ACC112 (cell line): ENCODE measurements at regions not wholly inside any gene's neighbourhood (a gene's known extent, or its start where the extent isn't known, plus 50 kb on each side); places are given as distances from the start of the nearest gene placed in this dataset.

Experiments
- H2AFZ ChIP-seq: fragments of 200-600 bp; sonication (generic); one replicate; pipeline ENCODE4 v1.6.0; 2017; ENCODE audit warnings: antibody characterized with exemption, low read length; ENCODE audit not compliant: unreplicated experiment
- H3K27ac ChIP-seq: fragments of 200-600 bp; sonication (generic); 2 replicates; pipeline ENCODE4 v1.5.1; 2014; ENCODE audit warnings: low read depth, mild to moderate bottlenecking, antibody characterized with exemption, low read length, moderate library complexity
- H3K27me3 ChIP-seq: fragments of 200-600 bp; sonication (generic); 2 replicates; pipeline ENCODE4 v1.6.1; 2014; ENCODE audit warnings: mild to moderate bottlenecking, antibody characterized with exemption, low read length, moderate library complexity, mixed read lengths; ENCODE audit not compliant: insufficient read depth
- H3K36me3 ChIP-seq: fragments of 200-600 bp; sonication (generic); 2 replicates; pipeline ENCODE4 v1.6.1; 2016; ENCODE audit warnings: mild to moderate bottlenecking, antibody characterized with exemption, low read length, moderate library complexity, mixed read lengths; ENCODE audit not compliant: insufficient read depth
- H3K4me1 ChIP-seq: fragments of 200-600 bp; sonication (generic); one replicate; pipeline ENCODE4 v1.6.1; 2016; ENCODE audit warnings: low read length, mixed read lengths; ENCODE audit not compliant: insufficient read depth, unreplicated experiment, control insufficient read depth
- H3K4me3 ChIP-seq: fragments of 200-600 bp; sonication (generic); 2 replicates; pipeline ENCODE4 v1.5.1; 2014; ENCODE audit warnings: mild to moderate bottlenecking, low read depth, low read length
- H3K79me2 ChIP-seq: fragments of 200-600 bp; sonication (generic); one replicate; pipeline ENCODE4 v1.6.0; 2016; ENCODE audit warnings: low read length; ENCODE audit not compliant: control insufficient read depth, unreplicated experiment, insufficient read depth

DNA sequence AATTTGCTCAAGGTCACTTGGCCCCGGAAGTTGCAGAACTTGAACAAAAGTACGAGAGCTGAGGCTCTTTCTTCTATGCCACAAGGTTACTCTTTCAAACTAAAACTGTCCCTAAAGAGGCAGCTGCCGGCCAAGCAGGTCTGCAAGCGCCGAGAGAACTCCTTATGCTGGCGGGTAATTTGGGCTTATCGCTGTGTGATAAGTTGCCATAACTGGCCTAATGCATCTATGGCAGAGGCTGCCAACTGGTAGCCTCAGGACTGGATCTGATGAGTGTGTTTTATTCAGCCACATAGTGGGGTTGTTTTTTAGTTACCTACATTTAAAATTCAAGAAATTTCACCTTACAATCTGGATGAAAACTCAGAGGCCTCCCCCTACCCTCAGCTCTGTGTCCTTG lies 68.1 kb upstream of the SPOCK1 start:
- Histone ChIP-seq H3K79me2 (no peaks in the 10 kb centered on the region), H3K4me1 (peaks cover 46% of the 10 kb centered on the region), H3K27ac (no peak overlapping the region; the same call in 1 of the 2 replicates), H3K27me3 (no peaks in the 10 kb centered on the region), H2AFZ (no peak overlapping the region), H3K36me3 (no peaks in the 10 kb centered on the region), H3K4me3 (no peak overlapping the region)

DNA sequence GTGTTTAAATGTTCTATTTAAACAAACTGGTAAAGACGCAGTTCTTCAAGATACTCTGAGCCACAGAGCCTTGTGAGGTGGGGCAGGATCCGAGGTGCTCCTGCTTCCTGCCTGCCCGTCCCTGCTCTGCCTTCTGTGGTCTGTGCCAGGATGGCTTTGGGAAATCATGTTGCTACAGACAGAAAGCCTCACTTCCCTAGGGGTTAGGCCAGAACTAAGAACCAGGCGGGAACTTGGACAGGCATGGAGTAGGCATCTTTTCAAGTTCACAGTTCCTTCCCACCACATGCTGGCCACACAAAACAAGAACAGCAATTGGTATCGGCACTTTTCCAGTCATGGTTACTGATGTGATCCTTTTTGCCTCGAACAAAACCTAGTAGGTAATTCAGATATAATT lies 67.7 kb upstream of the SPOCK1 start:
- Histone ChIP-seq H3K4me1 (peaks cover 44% of the 10 kb centered on the region), H3K4me3 (no peak overlapping the region), H3K79me2 (no peaks in the 10 kb centered on the region), H3K36me3 (no peaks in the 10 kb centered on the region), H3K27ac (peak overlapping the region; percentile 57), H3K27me3 (no peaks in the 10 kb centered on the region), H2AFZ (peak overlapping the region; percentile 33)

DNA sequence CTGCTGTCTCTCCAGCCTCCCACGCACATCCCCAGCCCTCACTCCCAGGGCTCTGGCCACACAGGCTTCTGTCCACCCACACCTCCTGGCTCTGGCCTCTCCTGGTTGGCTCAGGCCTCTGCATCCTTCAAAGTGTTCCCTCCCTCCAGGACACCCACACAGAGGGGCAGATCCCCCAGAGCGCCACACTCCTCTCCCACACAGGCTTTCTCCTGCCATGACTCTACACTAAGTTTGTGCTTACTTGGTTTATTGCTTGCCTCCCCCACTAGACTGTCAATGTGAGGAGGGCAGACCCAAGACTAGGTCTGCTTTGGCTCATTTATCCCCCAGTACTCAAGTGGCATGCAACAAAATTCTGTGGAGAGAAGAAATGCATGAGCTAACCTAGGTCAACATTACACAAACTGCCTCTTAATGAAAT lies 67.0 kb upstream of the SPOCK1 start:
- Histone ChIP-seq H3K4me1 (peaks cover 50% of the 10 kb centered on the region), H3K27ac (peak overlapping the region; percentile 57), H3K36me3 (no peaks in the 10 kb centered on the region), H3K27me3 (no peaks in the 10 kb centered on the region), H2AFZ (no peak overlapping the region), H3K79me2 (no peaks in the 10 kb centered on the region), H3K4me3 (no peak overlapping the region)

DNA sequence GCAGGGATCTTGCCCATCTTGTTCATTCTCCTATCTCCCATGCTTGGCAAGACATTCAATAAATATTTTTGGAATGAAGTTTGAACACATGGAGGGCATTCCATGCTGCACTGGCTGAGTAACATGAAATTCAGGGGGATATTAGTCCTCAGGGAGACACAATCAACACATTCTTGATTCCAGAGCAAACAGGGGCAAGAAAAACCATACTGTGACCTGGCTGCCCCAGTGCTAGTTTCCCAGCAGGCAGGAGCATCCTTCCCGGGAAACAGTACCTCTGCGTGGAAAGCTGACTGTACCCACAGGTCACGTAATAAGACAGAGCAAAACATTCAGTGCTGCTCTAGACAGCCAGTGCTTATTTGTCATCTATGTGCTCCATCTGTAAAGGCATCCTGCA lies 66.3 kb upstream of the SPOCK1 start:
- peaks cover 57% of the 10 kb centered on the region for H3K4me1 ChIP-seq
- H3K36me3 ChIP-seq, result no peaks in the 10 kb centered on the region
- H2AFZ ChIP-seq, result no peak overlapping the region
- no peak overlapping the region for H3K4me3 ChIP-seq
- peak overlapping the region; percentile 57 for H3K27ac ChIP-seq
- H3K27me3 ChIP-seq, result no peaks in the 10 kb centered on the region
- no peaks in the 10 kb centered on the region for H3K79me2 ChIP-seq

DNA sequence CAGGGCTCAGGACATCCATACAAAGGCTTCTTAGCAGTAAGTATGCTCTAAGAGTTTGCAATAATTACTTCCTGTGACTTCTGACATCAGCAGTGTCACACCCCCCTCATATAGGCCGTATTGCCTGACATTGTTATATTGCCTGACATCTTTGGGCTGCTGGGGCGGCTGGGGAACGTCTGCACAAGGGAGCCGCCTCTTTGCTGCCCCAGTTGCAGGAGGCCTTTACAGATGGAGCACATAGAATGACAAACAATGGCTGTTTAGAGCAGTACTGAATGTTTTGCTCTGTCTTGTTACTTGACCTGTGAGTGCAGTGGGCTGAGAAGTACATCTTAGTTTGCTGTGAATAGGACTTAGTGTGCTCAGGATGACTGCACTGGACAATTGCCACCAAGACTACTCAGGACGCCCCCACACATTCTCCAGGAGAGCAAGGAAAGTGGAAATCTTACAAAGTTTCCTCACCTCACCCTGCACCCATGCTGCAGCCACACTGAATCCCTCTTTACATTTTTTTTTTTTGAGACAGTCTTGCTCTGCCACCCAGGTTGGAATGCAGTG lies 65.4 kb upstream of the SPOCK1 start:
- Histone ChIP-seq H3K27me3 (no peaks in the 10 kb centered on the region), H3K36me3 (no peaks in the 10 kb centered on the region), H3K27ac (peak overlapping the region; percentile 62), H3K79me2 (no peaks in the 10 kb centered on the region), H3K4me3 (peak overlapping the region; percentile 27; the same call in 1 of the 2 replicates), H3K4me1 (peaks cover 64% of the 10 kb centered on the region), H2AFZ (no peak overlapping the region)

DNA sequence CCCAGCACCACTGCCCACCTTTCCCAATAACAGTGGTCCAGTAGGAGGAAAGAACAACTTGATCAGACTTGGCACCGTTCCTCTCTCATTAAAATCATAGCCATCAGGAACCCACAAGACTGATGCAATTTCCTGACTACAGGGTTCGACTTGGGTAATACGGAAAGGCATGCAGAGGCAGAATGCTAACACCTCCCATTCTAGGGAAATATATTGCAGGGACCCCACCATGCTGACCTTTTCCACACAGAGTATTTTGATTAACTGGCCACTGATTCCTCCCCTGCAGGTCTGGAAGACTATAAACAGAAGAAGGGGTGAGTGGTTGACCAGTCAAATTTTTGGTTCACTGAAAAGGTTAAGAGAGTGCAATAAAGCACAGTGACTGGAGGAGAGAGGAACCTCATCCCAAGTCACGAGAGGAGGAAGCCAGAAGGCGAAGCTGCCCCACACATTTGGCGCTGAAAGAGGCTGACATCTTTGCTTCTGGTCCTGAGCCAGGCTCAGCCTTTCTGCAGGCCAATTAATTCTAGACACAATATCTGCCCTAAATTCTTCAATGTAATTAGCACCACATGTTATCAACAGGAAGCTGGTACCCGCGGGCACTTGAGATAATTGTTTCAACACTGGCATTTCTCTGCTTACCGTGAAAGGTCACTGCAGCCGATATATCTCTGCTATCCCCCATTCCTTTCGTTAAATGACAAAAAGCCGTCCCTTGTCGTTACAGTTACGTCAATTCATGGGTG lies 64.7 kb upstream of the SPOCK1 start:
- Histone ChIP-seq H2AFZ (no peak overlapping the region), H3K36me3 (no peaks in the 10 kb centered on the region), H3K79me2 (no peaks in the 10 kb centered on the region), H3K27ac (peak overlapping the region; percentile 62), H3K4me3 (peak overlapping the region; percentile 27; the same call in 1 of the 2 replicates), H3K27me3 (no peaks in the 10 kb centered on the region), H3K4me1 (peaks cover 64% of the 10 kb centered on the region)

DNA sequence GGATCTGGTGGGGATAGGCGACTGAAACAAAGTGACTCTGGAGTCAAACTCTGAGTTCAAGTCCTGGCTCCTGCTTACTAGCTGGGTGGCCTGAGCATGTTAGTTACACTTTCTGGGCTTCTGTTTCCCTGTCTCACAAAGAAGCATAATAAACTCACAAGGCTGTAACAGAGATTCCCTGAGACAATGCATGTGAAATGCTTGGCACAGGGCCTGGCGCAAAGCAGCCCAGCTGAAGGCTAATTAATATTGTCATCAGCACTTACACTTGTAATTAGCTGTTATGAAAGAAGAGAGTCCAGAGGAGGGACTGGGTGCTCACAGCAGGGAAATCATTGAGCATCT lies 64.1 kb upstream of the SPOCK1 start:
- H2AFZ ChIP-seq, result no peak overlapping the region
- no peak overlapping the region for H3K4me3 ChIP-seq
- H3K36me3 ChIP-seq, result no peaks in the 10 kb centered on the region
- peak overlapping the region; percentile 62 for H3K27ac ChIP-seq
- no peaks in the 10 kb centered on the region for H3K79me2 ChIP-seq
- no peaks in the 10 kb centered on the region for H3K27me3 ChIP-seq
- H3K4me1 ChIP-seq, result peaks cover 64% of the 10 kb centered on the region

DNA sequence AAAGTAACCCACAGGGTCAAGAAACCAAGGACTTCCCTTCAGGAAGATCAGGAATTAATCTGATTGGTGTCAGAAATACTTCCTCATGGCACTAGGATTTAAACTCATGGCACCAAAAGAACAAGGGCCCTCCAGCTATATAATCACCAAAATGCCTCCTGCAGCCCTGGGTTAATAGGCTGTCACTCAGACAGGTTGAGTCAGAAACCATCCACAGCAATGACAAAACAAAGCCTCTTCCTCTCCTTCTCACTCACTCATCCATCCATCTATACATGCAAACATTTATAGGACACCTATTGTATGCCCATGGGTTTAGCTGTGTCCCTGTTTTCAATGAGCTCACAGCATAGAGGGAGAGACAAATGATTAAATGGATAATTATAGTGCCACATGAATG lies 62.5 kb upstream of the SPOCK1 start:
- Histone ChIP-seq H3K4me3 (no peak overlapping the region), H2AFZ (no peak overlapping the region), H3K4me1 (peaks cover 60% of the 10 kb centered on the region), H3K36me3 (no peaks in the 10 kb centered on the region), H3K79me2 (no peaks in the 10 kb centered on the region), H3K27me3 (no peaks in the 10 kb centered on the region), H3K27ac (no peak overlapping the region)

DNA sequence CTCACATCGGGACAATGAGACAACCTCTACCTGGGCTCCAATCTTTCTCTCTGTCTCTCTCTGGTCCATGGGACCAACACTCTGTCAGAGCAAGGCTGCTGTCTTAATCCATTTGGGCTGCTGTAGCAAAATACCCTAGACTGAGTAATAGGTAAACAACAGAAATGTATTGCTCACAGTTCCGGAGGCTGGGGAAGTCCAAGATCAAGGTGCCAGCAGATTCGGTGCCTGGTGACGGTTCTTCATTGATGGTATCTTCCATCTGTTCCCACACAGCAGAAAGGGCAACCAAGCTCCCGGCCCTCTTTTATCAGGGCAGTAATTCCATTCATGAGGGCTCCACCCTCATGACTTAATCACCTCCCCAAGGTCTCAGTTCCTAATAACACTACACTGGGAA lies 61.3 kb upstream of the SPOCK1 start:
- no peak overlapping the region for H2AFZ ChIP-seq
- H3K4me3 ChIP-seq, result no peak overlapping the region
- no peaks in the 10 kb centered on the region for H3K36me3 ChIP-seq
- no peak overlapping the region for H3K27ac ChIP-seq
- no peaks in the 10 kb centered on the region for H3K79me2 ChIP-seq
- H3K27me3 ChIP-seq, result peaks cover 4% of the 10 kb centered on the region; the same call in 1 of the 2 replicates
- peaks cover 48% of the 10 kb centered on the region for H3K4me1 ChIP-seq
